Calu3 (cell line): ENCODE measurements at regions not wholly inside any gene's neighbourhood (a gene's known extent, or its start where the extent isn't known, plus 50 kb on each side); places are given as distances from the start of the nearest gene placed in this dataset.

Source experiments
- BruUV-seq: library from RNA; stranded (reverse); fragments of 400-500 nt; replicated peaks from 2 replicates; lab custom pipeline; 2021; lab: Mats Ljungman, UMichigan
- CTCF ChIA-PET: fragments of 300-600 bp; sonication (Branson Sonifier 250); formaldehyde crosslinking; loops from one replicate; lab custom pipeline; 2022; ENCODE audit warnings: antibody characterized with exemption; lab: Charles Lee
- DNase-seq: peaks from one replicate; pipeline ENCODE4 v3.0.0; 2022
- H3K27ac Mint-ChIP-seq: one replicate; pipeline ENCODE4 v1.8.0; 2022; ENCODE audit warnings: mixed read lengths; ENCODE audit not compliant: unreplicated experiment
- H3K27me3 Mint-ChIP-seq: one replicate; pipeline ENCODE4 v1.8.0; 2022; ENCODE audit warnings: mixed read lengths; ENCODE audit not compliant: unreplicated experiment
- H3K36me3 Mint-ChIP-seq: one replicate; pipeline ENCODE4 v1.8.0; 2022; ENCODE audit warnings: mild to moderate bottlenecking, moderate library complexity, mixed read lengths; ENCODE audit not compliant: insufficient read depth, unreplicated experiment
- H3K4me1 Mint-ChIP-seq: one replicate; pipeline ENCODE4 v1.8.0; 2022; ENCODE audit warnings: mild to moderate bottlenecking, low read depth, mixed read lengths; ENCODE audit not compliant: unreplicated experiment
- H3K4me3 Mint-ChIP-seq: one replicate; pipeline ENCODE4 v1.8.0; 2022; ENCODE audit warnings: mild to moderate bottlenecking, low read depth, moderate library complexity, mixed read lengths; ENCODE audit not compliant: unreplicated experiment
- H3K9me3 Mint-ChIP-seq: one replicate; pipeline ENCODE4 v1.8.0; 2022; ENCODE audit warnings: low read depth, mixed read lengths; ENCODE audit not compliant: unreplicated experiment
- CTCF ChIP-seq: fragments of 200-600 bp; IDR thresholded peaks from one replicate; pipeline ENCODE4 v1.8.0; 2022; ENCODE audit warnings: antibody characterized with exemption; ENCODE audit not compliant: unreplicated experiment
- intact Hi-C: fragments of 100-400 bp; cut with micrococcal nuclease; formaldehyde crosslinking; loops from one replicate; pipeline ENCODE4 v1.10.0; 2022; ENCODE audit not compliant: unreplicated experiment

- Mint-ChIP-seq H3K27me3 (no peaks in the 10 kb centered on the region), H3K4me1 (no peaks in the 10 kb centered on the region), H3K4me3 (no peak overlapping the region), H3K27ac (no peak overlapping the region), H3K36me3 (no peaks in the 10 kb centered on the region), H3K9me3 (peaks cover 13% of the 10 kb centered on the region)
- no peak for DNase-seq
- no TSS peak for BruUV-seq
- TF ChIP-seq CTCF: no peak
- intact Hi-C loops: no loop called here
- CTCF ChIA-PET: no interaction called here
These were observed 808.1 kb downstream of the XPNPEP1 start for GRCh38 chr10:109115179-109115578.

GRCh38 chr10:109114579-109114978 lies 808.7 kb downstream of the XPNPEP1 start:
- CTCF ChIA-PET: no interaction called here
- no peaks in the 10 kb centered on the region for H3K27me3 Mint-ChIP-seq
- H3K4me1 Mint-ChIP-seq: no peaks in the 10 kb centered on the region
- no peaks in the 10 kb centered on the region for H3K36me3 Mint-ChIP-seq
- peaks cover 17% of the 10 kb centered on the region for H3K9me3 Mint-ChIP-seq
- H3K4me3 Mint-ChIP-seq: no peak overlapping the region
- H3K27ac Mint-ChIP-seq: no peak overlapping the region
- BruUV-seq: no TSS peak
- intact Hi-C loops: no loop called here
- no peak for DNase-seq
- no peak for TF ChIP-seq CTCF

- Mint-ChIP-seq H3K36me3 (no peaks in the 10 kb centered on the region), H3K27me3 (no peaks in the 10 kb centered on the region), H3K27ac (no peak overlapping the region), H3K9me3 (peaks cover 8% of the 10 kb centered on the region), H3K4me3 (no peak overlapping the region), H3K4me1 (no peaks in the 10 kb centered on the region)
- DNase-seq: no peak
- intact Hi-C loops: no loop called here
- CTCF ChIA-PET: no interaction called here
- no TSS peak for BruUV-seq
- TF ChIP-seq CTCF: no peak
These were observed 816.7 kb downstream of the XPNPEP1 start for GRCh38 chr10:109106604-109107003.

GRCh38 chr10:109105725-109106124 lies 817.6 kb downstream of the XPNPEP1 start:
- TF ChIP-seq CTCF: no peak
- CTCF ChIA-PET: no interaction called here
- Mint-ChIP-seq H3K9me3 (peaks cover 8% of the 10 kb centered on the region), H3K4me3 (no peak overlapping the region), H3K36me3 (no peaks in the 10 kb centered on the region), H3K27me3 (no peaks in the 10 kb centered on the region), H3K27ac (no peak overlapping the region), H3K4me1 (no peaks in the 10 kb centered on the region)
- no TSS peak for BruUV-seq
- no peak for DNase-seq
- intact Hi-C loops: no loop called here
